ENCODE measurements at regions not wholly inside any gene's neighbourhood (a gene's known extent, or its start where the extent isn't known, plus 50 kb on each side); places are given as distances from the start of the nearest gene placed in this dataset.

DNA sequence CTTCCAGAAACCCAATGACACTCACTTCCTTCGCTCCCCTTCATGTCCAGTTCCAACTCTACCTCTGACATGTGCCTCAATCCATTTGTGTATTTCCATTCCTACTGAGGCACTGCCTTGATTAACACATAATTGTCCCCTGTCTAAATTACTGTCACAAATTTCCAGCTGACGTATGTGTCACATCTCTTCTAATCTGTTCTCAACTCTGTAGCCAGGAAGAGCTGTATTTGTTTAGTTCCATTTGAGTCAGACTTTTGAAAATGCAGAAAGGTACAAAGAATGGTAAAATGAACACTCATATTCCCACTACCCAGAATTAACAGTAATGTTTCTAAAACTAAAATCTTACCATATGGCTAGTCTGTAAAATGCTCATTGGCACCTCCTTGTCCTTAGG lies 299.0 kb upstream of the GADL1 start:
- no peak overlapping the region for H3K9ac ChIP-seq (ENCODE audit: low read length)
- no peak overlapping the region for H3K4me3 ChIP-seq (ENCODE audit: low read depth, low read length, poor library complexity, severe bottlenecking)
- H2AFZ ChIP-seq (ENCODE audit: low read length) = no peak overlapping the region
- no peaks in the 10 kb centered on the region for H3F3A ChIP-seq (ENCODE audit: insufficient read depth, low read length)
- H3K4me1 ChIP-seq (ENCODE audit: insufficient read depth, low read length, severe bottlenecking) = no peaks in the 10 kb centered on the region
- H3K9me2 ChIP-seq (ENCODE audit: low read depth, low read length) = no peaks in the 10 kb centered on the region
- no peaks in the 10 kb centered on the region for H3K79me2 ChIP-seq (ENCODE audit: insufficient read depth, low read length)
- no peak overlapping the region for H3K27ac ChIP-seq (ENCODE audit: low read depth, low read length, poor library complexity, severe bottlenecking)
- no peaks in the 10 kb centered on the region for H3K36me3 ChIP-seq (ENCODE audit: insufficient read depth, low read length)
- TF ChIP-seq, protein P1, sequence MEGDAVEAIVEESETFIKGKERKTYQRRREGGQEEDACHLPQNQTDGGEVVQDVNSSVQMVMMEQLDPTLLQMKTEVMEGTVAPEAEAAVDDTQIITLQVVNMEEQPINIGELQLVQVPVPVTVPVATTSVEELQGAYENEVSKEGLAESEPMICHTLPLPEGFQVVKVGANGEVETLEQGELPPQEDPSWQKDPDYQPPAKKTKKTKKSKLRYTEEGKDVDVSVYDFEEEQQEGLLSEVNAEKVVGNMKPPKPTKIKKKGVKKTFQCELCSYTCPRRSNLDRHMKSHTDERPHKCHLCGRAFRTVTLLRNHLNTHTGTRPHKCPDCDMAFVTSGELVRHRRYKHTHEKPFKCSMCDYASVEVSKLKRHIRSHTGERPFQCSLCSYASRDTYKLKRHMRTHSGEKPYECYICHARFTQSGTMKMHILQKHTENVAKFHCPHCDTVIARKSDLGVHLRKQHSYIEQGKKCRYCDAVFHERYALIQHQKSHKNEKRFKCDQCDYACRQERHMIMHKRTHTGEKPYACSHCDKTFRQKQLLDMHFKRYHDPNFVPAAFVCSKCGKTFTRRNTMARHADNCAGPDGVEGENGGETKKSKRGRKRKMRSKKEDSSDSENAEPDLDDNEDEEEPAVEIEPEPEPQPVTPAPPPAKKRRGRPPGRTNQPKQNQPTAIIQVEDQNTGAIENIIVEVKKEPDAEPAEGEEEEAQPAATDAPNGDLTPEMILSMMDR (IDR thresholded peaks at IDR 0.05; ENCODE audit: low read length) = no peak
- TF ChIP-seq EZH2 (IDR thresholded peaks at IDR 0.05; ENCODE audit: borderline replicate concordance, low read length) = no peak
- no peak overlapping the region for H3K4me2 ChIP-seq (ENCODE audit: low read length)
- H3K9me3 ChIP-seq (ENCODE audit: low read length) = no peaks in the 10 kb centered on the region
- no peaks in the 10 kb centered on the region for H3K27me3 ChIP-seq (ENCODE audit: insufficient read depth, low read length)
- H4K20me1 ChIP-seq (ENCODE audit: insufficient read depth, low read length) = no peaks in the 10 kb centered on the region

DNA sequence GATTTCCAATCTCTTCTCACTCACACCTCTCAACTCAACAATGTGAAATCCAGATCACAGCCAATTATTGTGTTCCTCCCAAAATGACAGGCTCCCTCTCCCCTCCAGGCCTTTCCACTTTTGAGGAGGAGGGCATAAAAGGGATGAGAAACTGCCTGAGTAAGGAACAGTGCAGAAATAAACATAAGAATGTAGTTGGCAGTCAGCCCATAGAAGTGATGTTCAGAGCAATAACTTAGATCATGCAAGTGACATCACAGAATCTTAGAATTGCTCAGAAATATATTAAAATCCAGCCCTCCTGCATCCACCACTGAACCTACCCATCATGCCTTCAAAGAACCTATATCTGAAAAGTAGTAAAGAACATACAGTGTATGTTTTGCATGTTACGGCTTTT lies 299.4 kb upstream of the GADL1 start:
- Histone ChIP-seq H3K9ac (ENCODE audit: low read length) (no peak overlapping the region), H4K20me1 (ENCODE audit: insufficient read depth, low read length) (no peaks in the 10 kb centered on the region), H2AFZ (ENCODE audit: low read length) (no peak overlapping the region), H3K9me2 (ENCODE audit: low read depth, low read length) (no peaks in the 10 kb centered on the region), H3K4me1 (ENCODE audit: insufficient read depth, low read length, severe bottlenecking) (no peaks in the 10 kb centered on the region), H3K27ac (ENCODE audit: low read depth, low read length, poor library complexity, severe bottlenecking) (no peak overlapping the region), H3F3A (ENCODE audit: insufficient read depth, low read length) (no peaks in the 10 kb centered on the region), H3K9me3 (ENCODE audit: low read length) (no peaks in the 10 kb centered on the region), H3K27me3 (ENCODE audit: insufficient read depth, low read length) (no peaks in the 10 kb centered on the region), H3K4me2 (ENCODE audit: low read length) (no peak overlapping the region), H3K79me2 (ENCODE audit: insufficient read depth, low read length) (no peaks in the 10 kb centered on the region), H3K4me3 (ENCODE audit: low read depth, low read length, poor library complexity, severe bottlenecking) (no peak overlapping the region), H3K36me3 (ENCODE audit: insufficient read depth, low read length) (no peaks in the 10 kb centered on the region)
- TF ChIP-seq EZH2 (IDR thresholded peaks at IDR 0.05; ENCODE audit: borderline replicate concordance, low read length) = no peak
- TF ChIP-seq, protein P1 (IDR thresholded peaks at IDR 0.05; ENCODE audit: low read length) = no peak

DNA sequence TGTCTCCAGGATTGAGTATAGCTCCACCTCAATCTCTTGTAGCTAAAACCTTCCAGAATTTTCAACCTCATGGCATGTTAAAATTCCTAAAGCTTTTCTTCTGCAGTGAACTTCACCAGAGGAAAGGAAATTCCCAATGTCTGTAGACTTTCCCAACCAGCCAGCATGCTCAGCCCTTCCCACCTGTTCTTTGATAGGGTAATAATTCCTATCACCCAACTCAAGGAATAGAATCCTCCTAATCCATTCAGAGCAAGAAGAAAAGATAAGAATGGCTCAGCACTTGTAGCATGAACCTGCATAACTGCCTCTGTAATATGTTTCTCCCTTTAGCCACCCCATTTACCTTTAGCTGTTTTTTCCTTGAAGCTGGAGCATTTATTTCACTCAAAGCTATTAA lies 301.8 kb upstream of the GADL1 start:
- no peaks in the 10 kb centered on the region for H3K79me2 ChIP-seq (ENCODE audit: insufficient read depth, low read length)
- no peaks in the 10 kb centered on the region for H4K20me1 ChIP-seq (ENCODE audit: insufficient read depth, low read length)
- no peak overlapping the region for H3K9ac ChIP-seq (ENCODE audit: low read length)
- H3K27me3 ChIP-seq (ENCODE audit: insufficient read depth, low read length) = no peaks in the 10 kb centered on the region
- no peak overlapping the region for H3K4me2 ChIP-seq (ENCODE audit: low read length)
- TF ChIP-seq, protein P1 (IDR thresholded peaks at IDR 0.05; ENCODE audit: low read length) = no peak
- no peak for TF ChIP-seq EZH2 (IDR thresholded peaks at IDR 0.05; ENCODE audit: borderline replicate concordance, low read length)
- H3F3A ChIP-seq (ENCODE audit: insufficient read depth, low read length) = no peaks in the 10 kb centered on the region
- H3K9me2 ChIP-seq (ENCODE audit: low read depth, low read length) = no peaks in the 10 kb centered on the region
- no peaks in the 10 kb centered on the region for H3K4me1 ChIP-seq (ENCODE audit: insufficient read depth, low read length, severe bottlenecking)
- no peak overlapping the region for H3K4me3 ChIP-seq (ENCODE audit: low read depth, low read length, poor library complexity, severe bottlenecking)
- H2AFZ ChIP-seq (ENCODE audit: low read length) = no peak overlapping the region
- H3K27ac ChIP-seq (ENCODE audit: low read depth, low read length, poor library complexity, severe bottlenecking) = no peak overlapping the region
- H3K9me3 ChIP-seq (ENCODE audit: low read length) = no peaks in the 10 kb centered on the region
- H3K36me3 ChIP-seq (ENCODE audit: insufficient read depth, low read length) = no peaks in the 10 kb centered on the region
